Tongue (tissue), 1 donor: ENCODE measurements at regions not wholly inside any gene's neighbourhood (a gene's known extent, or its start where the extent isn't known, plus 50 kb on each side); places are given as distances from the start of the nearest gene placed in this dataset.

Experiments used
- DNase-seq: peaks from one replicate; pipeline ENCODE4 v3.0.0-alpha.2; 2015

- DNase-seq = no peak
These were observed 167.3 kb downstream of the HRH4 start for GRCh38 chr18:24627644-24628315.

GRCh38 chr18:24628326-24628725 is 167.9 kb downstream of the HRH4 start:
- no peak for DNase-seq

GRCh38 chr18:24629921-24630320 is 169.5 kb downstream of the HRH4 start:
- DNase-seq = peak; percentile 76

- peak; percentile 24 for DNase-seq
These were observed 170.0 kb downstream of the HRH4 start for GRCh38 chr18:24630346-24630880.

- peak; percentile 72 for DNase-seq
These were observed 171.0 kb downstream of the HRH4 start for GRCh38 chr18:24631243-24632025.

- peak; percentile 16 for DNase-seq
These were observed 171.9 kb downstream of the HRH4 start for GRCh38 chr18:24632158-24632988.

- no peak for DNase-seq
These were observed 172.7 kb downstream of the HRH4 start for GRCh38 chr18:24633121-24633520.

- no peak for DNase-seq
These were observed 189.1 kb downstream of the HRH4 start for GRCh38 chr18:24649571-24649970.

- DNase-seq = no peak
These were observed 191.0 kb downstream of the HRH4 start for GRCh38 chr18:24651434-24651833.

- DNase-seq = peak; percentile 91
These were observed 195.6 kb downstream of the HRH4 start for GRCh38 chr18:24656050-24656449.

GRCh38 chr18:24656551-24657443 is 196.4 kb downstream of the HRH4 start:
- peak; percentile 79 for DNase-seq

GRCh38 chr18:24657444-24657842 is 197.0 kb downstream of the HRH4 start:
- DNase-seq = no peak

- DNase-seq = no peak
These were observed 197.9 kb downstream of the HRH4 start for GRCh38 chr18:24658302-24658701.

- DNase-seq = peak; percentile 88
These were observed 199.6 kb downstream of the HRH4 start for GRCh38 chr18:24659827-24660720.

GRCh38 chr18:24660956-24661355 is 200.5 kb downstream of the HRH4 start:
- DNase-seq = peak; percentile 39

GRCh38 chr18:24662412-24662821 is 202.0 kb downstream of the HRH4 start:
- DNase-seq = peak; percentile 85

GRCh38 chr18:24663026-24663425 is 202.6 kb downstream of the HRH4 start:
- DNase-seq = no peak

- DNase-seq = no peak
These were observed 208.6 kb downstream of the HRH4 start for GRCh38 chr18:24669015-24669414.

- DNase-seq = no peak
These were observed 209.1 kb downstream of the HRH4 start for GRCh38 chr18:24669502-24669901.

- peak; percentile 44 for DNase-seq
These were observed 211.9 kb downstream of the HRH4 start for GRCh38 chr18:24672165-24672941.
